C4-2B (cell line): ENCODE measurements at regions not wholly inside any gene's neighbourhood (a gene's known extent, or its start where the extent isn't known, plus 50 kb on each side); places are given as distances from the start of the nearest gene placed in this dataset.
A peak's percentile ranks its signal among the peaks of the same experiment; 100 is the strongest.

Experiments used
- H3K27ac ChIP-seq: fragments of 450-650 bp; 2 replicates; pipeline ENCODE4 v1.5.1; 2017
- CTCF ChIP-seq: fragments of 450-650 bp; conservative IDR thresholded peaks from 2 replicates; pipeline ENCODE4 v1.5.1; 2017; ENCODE audit warnings: mild to moderate bottlenecking
- ZFX ChIP-seq: fragments of 450-650 bp; IDR thresholded peaks from 2 replicates; pipeline ENCODE4 v1.6.1; 2017

GRCh38 chr9:115223471-115223870, 105.5 kb upstream of the TNC start:
- TF ChIP-seq CTCF, result no peak
- TF ChIP-seq ZFX, result no peak
- no peak overlapping the region for H3K27ac ChIP-seq

- H3K27ac ChIP-seq, result no peak overlapping the region
- no peak for TF ChIP-seq ZFX
- TF ChIP-seq CTCF, result no peak
Measured at GRCh38 chr9:115225459-115226116, 107.6 kb upstream of the TNC start.

GRCh38 chr9:115226152-115226551, 108.2 kb upstream of the TNC start:
- TF ChIP-seq ZFX (no peak), CTCF (peak; percentile 74)
- H3K27ac ChIP-seq, result no peak overlapping the region

DNA sequence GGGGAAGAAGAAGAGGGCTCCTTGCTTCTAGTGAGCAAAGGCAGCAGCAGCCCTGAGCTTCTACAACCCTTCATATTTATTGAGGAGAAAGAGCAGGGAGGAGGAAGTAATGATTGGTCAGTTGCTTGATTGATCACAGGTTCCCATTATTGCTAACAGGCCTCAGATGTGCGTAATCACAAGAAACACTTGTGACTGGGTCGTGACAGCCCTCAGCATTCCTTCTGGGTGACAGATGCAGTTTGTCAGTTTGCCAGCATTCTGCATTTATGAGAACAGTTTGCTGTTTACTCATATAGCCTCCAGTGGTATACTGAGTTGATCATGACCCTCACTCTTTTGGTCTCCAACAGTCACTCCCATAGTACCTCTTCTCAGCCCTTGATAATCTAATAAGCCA, 111.5 kb upstream of the TNC start:
- no peak overlapping the region for H3K27ac ChIP-seq
- no peak for TF ChIP-seq ZFX
- TF ChIP-seq CTCF, result no peak

GRCh38 chr9:115230924-115231515, 113.1 kb upstream of the TNC start:
- no peak overlapping the region for H3K27ac ChIP-seq
- TF ChIP-seq ZFX, result no peak
- no peak for TF ChIP-seq CTCF

DNA sequence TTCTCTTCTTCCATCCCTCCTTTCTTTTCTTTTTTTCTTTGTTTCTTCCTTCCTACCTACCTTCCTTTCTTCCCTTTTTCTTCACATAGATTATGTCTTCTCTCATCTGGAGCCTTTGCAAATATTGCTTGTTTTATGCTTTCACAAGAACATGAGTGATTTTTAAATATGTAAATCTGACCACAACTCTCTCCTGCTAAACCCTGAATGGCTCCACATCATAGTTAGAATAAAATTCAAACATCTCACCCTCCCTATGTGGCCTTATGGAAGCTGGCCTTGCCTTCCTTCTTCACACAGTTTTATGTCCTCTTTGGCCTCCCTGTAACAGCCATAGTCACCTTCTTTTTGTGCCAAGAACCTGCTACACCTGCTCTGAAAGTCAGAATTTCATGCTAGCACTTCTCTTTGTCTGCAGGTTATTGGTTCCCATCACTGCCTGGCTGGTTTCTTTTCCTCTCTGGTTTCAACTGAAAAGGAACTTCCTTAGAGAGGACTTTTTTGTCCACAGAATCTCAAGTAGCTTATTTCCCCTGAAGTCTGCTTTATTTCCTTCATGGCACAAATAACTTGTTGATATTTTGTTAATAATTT, 114.3 kb upstream of the TNC start:
- no peak for TF ChIP-seq CTCF
- TF ChIP-seq ZFX, result no peak
- no peak overlapping the region for H3K27ac ChIP-seq

- no peak for TF ChIP-seq ZFX
- TF ChIP-seq CTCF, result no peak
- no peak overlapping the region for H3K27ac ChIP-seq
Measured at GRCh38 chr9:115234094-115234493, 116.1 kb upstream of the TNC start.
